Endothelial cell of umbilical vein (primary cell): ENCODE measurements at regions not wholly inside any gene's neighbourhood (a gene's known extent, or its start where the extent isn't known, plus 50 kb on each side); places are given as distances from the start of the nearest gene placed in this dataset.

Experiments used
- BruUV-seq: library from RNA; stranded (reverse); fragments of 400-500 nt; replicated peaks from 2 replicates; lab custom pipeline; 2021; lab: Mats Ljungman, UMichigan
- CTCF ChIA-PET: fragments of 300-600, 350-600 bp; sonication (Branson Sonifier 250); formaldehyde crosslinking; loops from one replicate; lab custom pipeline; 2021; ENCODE audit warnings: antibody characterized with exemption, inconsistent platforms; lab: Charles Lee
- POLR2A ChIA-PET: fragments of 300-600, 350-600 bp; sonication (Branson Sonifier 250); formaldehyde crosslinking; loops from one replicate; lab custom pipeline; 2021; ENCODE audit warnings: antibody characterized with exemption, inconsistent platforms; lab: Charles Lee
- DNase-seq: peaks from one replicate; pipeline ENCODE4 v3.0.0-alpha.2; 2011; ENCODE audit warnings: low read depth, low spot score
- FAIRE-seq: peaks from 2 replicates; lab custom pipeline; 2011; peaks lifted over from hg19 to GRCh38; lab: Jason Lieb, UNC
- H2AFZ ChIP-seq: 2 replicates; pipeline ENCODE4 v1.6.0; 2012; ENCODE audit warnings: low read depth, low read length, control low read depth, inconsistent platforms
- H3K27ac ChIP-seq: 2 replicates; pipeline ENCODE4 v1.5.1; 2011; ENCODE audit warnings: low read depth, mild to moderate bottlenecking, control low read depth, low read length, moderate library complexity; ENCODE audit not compliant: insufficient read depth
- H3K27me3 ChIP-seq, 2 experiments: 2 replicates each; pipeline versions ENCODE4 v1.6.0 to v1.6.1; 2011; ENCODE audit warnings: low read length in 2 of 2, mixed read lengths in 1 of 2; ENCODE audit not compliant: control insufficient read depth in 2 of 2, insufficient read depth in 2 of 2
- H3K36me3 ChIP-seq, 2 experiments: 2 replicates in 1 of 2; 3 replicates in 1 of 2; pipeline ENCODE4 v1.5.1; 2011; ENCODE audit warnings: low read length in 2 of 2, mild to moderate bottlenecking in 1 of 2, moderate library complexity in 1 of 2; ENCODE audit not compliant: control insufficient read depth in 2 of 2, insufficient read depth in 2 of 2; ENCODE audit errors: extremely low read depth in 1 of 2
- H3K4me1 ChIP-seq: 3 replicates; pipeline ENCODE4 v1.5.1; 2011; ENCODE audit warnings: mild to moderate bottlenecking, low read length; ENCODE audit not compliant: control insufficient read depth, insufficient read depth; ENCODE audit errors: extremely low read depth
- H3K4me2 ChIP-seq: 2 replicates; pipeline ENCODE4 v1.6.1; 2011; ENCODE audit warnings: low read length, control low read depth, mixed read lengths; ENCODE audit not compliant: insufficient read depth
- H3K4me3 ChIP-seq, 3 experiments: fragments of 200-600 bp in 1 of 3; sonication (generic), shearing (Covaris generic) in 1 of 3; replicated peaks in 1 of 3; 2 replicates each; pipeline ENCODE4 v1.5.1; 2011 to 2016; ENCODE audit warnings: control low read depth in 3 of 3, low read length in 3 of 3, mild to moderate bottlenecking in 2 of 3, inconsistent platforms in 1 of 3, low read depth in 1 of 3, moderate library complexity in 1 of 3; ENCODE audit not compliant: insufficient read depth in 1 of 3
- H3K79me2 ChIP-seq: 2 replicates; pipeline ENCODE4 v1.6.0; 2012; ENCODE audit warnings: low read length, inconsistent platforms; ENCODE audit not compliant: control insufficient read depth, insufficient read depth
- H3K9ac ChIP-seq: replicated peaks from 2 replicates; pipeline ENCODE3; 2011; ENCODE audit warnings: low read length, control low read depth; ENCODE audit not compliant: insufficient read depth; ENCODE audit errors: extremely low read depth
- H3K9me1 ChIP-seq: replicated peaks from 3 replicates; pipeline ENCODE4 v1.6.0; 2011; ENCODE audit warnings: mild to moderate bottlenecking, low read length; ENCODE audit not compliant: control insufficient read depth, insufficient read depth; ENCODE audit errors: extremely low read depth
- H3K9me3 ChIP-seq: replicated peaks from 2 replicates; pipeline ENCODE4 v1.5.1; 2012; ENCODE audit warnings: low read length, inconsistent platforms; ENCODE audit not compliant: control insufficient read depth, insufficient read depth
- H4K20me1 ChIP-seq: replicated peaks from 2 replicates; pipeline ENCODE3; 2011; ENCODE audit warnings: mild to moderate bottlenecking, low read length; ENCODE audit not compliant: control insufficient read depth, insufficient read depth; ENCODE audit errors: extremely low read depth
- CTCF ChIP-seq, 2 donors: IDR thresholded peaks; 1 replicate in 1 of 2; 2 replicates in 1 of 2; pipeline ENCODE4 v1.5.1; 2011; ENCODE audit warnings: low read length in 2 of 2, mild to moderate bottlenecking in 2 of 2, moderate library complexity in 2 of 2, control low read depth in 1 of 2, inconsistent platforms in 1 of 2, low read depth in 1 of 2; ENCODE audit not compliant: insufficient read depth in 1 of 2; ENCODE audit errors: extremely low read depth in 1 of 2
- EZH2 ChIP-seq: IDR thresholded peaks from 2 replicates; pipeline ENCODE4 v1.6.1; 2012; ENCODE audit warnings: borderline replicate concordance, low read depth, mild to moderate bottlenecking, moderate library complexity, low read length, inconsistent platforms; ENCODE audit not compliant: severe bottlenecking
- FOS ChIP-seq: IDR thresholded peaks from 2 replicates; pipeline ENCODE4 v1.6.1; 2011; ENCODE audit warnings: mild to moderate bottlenecking, low read length, moderate library complexity, borderline replicate concordance; ENCODE audit not compliant: insufficient read depth
- GATA2 ChIP-seq: IDR thresholded peaks from 2 replicates; pipeline ENCODE4 v1.7.0; 2011; ENCODE audit warnings: low read depth, mild to moderate bottlenecking, moderate library complexity, mixed read lengths, low read length; ENCODE audit not compliant: insufficient read length, insufficient read depth
- JUN ChIP-seq: IDR thresholded peaks from 2 replicates; pipeline ENCODE4 v1.6.1; 2011; ENCODE audit warnings: borderline replicate concordance, low read depth; ENCODE audit not compliant: insufficient read length, insufficient read depth
- MAX ChIP-seq: IDR thresholded peaks from 2 replicates; pipeline ENCODE4 v1.6.1; 2011; ENCODE audit not compliant: insufficient read depth, insufficient read length
- MYC ChIP-seq: IDR thresholded peaks from one replicate; pipeline ENCODE4 v1.6.1; 2011; ENCODE audit warnings: mild to moderate bottlenecking, low read depth, low read length
- POLR2A ChIP-seq: IDR thresholded peaks from 2 replicates; pipeline ENCODE4 v1.6.1; 2012; ENCODE audit warnings: low read depth, mild to moderate bottlenecking, control low read depth, low read length
- POLR2AphosphoS5 ChIP-seq: IDR thresholded peaks from 2 replicates; pipeline ENCODE4 v1.6.1; 2012; ENCODE audit warnings: low read depth, mild to moderate bottlenecking, control low read depth, low read length, moderate library complexity; ENCODE audit not compliant: insufficient read depth
- dilution Hi-C: fragments of 300-500 bp; cut with MboI; formaldehyde crosslinking; loops from one replicate; pipeline ENCODE4 v1.15.0; 2019; ENCODE audit warnings: low sequenced_read_pairs; ENCODE audit not compliant: extremely low pct_ligation_motif_present
- intact Hi-C: fragments of 100-400 bp; cut with micrococcal nuclease; formaldehyde crosslinking; loops from one replicate; pipeline ENCODE4 v1.10.0; 2022

DNA sequence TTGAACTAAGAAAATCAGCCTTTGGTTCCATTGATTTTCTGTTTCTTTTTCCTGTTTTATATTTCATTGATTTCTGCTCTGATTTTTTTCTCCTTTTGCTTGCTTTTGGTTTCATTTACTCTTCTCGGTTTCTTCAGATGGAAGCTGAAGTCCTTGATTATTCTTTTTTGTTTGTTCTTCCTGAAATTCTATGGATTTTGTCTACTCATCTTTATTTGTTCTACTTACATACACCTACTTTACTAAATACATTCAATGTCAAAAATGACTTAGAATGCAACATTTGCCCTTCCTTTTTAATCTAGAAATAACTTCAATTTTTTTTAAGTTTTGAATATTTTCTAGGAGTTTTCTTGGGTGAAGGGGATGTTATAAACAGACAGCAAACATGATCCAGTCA is 612.5 kb downstream of the METTL4 start:
- no peak overlapping the region for H3K27ac ChIP-seq
- no peaks in the 10 kb centered on the region for H3K9me3 ChIP-seq
- no peak for DNase-seq
- no peak overlapping the region for H2AFZ ChIP-seq
- ChIA-PET POLR2A (no interaction called here), CTCF (no interaction called here)
- no peaks in the 10 kb centered on the region for H3K4me1 ChIP-seq
- TF ChIP-seq MYC (no peak), JUN (no peak), CTCF (IDR thresholded peaks at IDR 0.05; ENCODE audit: extremely low read depth in 1 of 2, insufficient read depth in 1 of 2, low read depth in 1 of 2, low read length in 2 of 2) (no peak), GATA2 (no peak), EZH2 (no peak), MAX (no peak), POLR2A (no peak), FOS (no peak), POLR2AphosphoS5 (no peak)
- H3K9ac ChIP-seq = no peak overlapping the region
- intact Hi-C loops (no loop called here), dilution Hi-C loops (no loop called here)
- H3K27me3 ChIP-seq = no peaks in the 10 kb centered on the region
- BruUV-seq = no TSS peak
- H3K4me3 ChIP-seq = no peak overlapping the region
- no peak overlapping the region for H3K4me2 ChIP-seq
- FAIRE-seq = no peak
- H4K20me1 ChIP-seq = no peaks in the 10 kb centered on the region
- no peaks in the 10 kb centered on the region for H3K36me3 ChIP-seq
- H3K79me2 ChIP-seq = no peaks in the 10 kb centered on the region
- no peaks in the 10 kb centered on the region for H3K9me1 ChIP-seq
